HEK293T (cell line): ENCODE measurements at regions not wholly inside any gene's neighbourhood (a gene's known extent, or its start where the extent isn't known, plus 50 kb on each side); places are given as distances from the start of the nearest gene placed in this dataset.

Experiments used
- CTCF ChIA-PET: fragments of 350-600 bp; formaldehyde crosslinking; extraction: SDS; loops from one replicate; lab custom pipeline; 2021; ENCODE audit warnings: antibody characterized with exemption, inconsistent platforms; lab: Yijun Ruan, JAX
- POLR2A ChIA-PET: fragments of 350-600 bp; formaldehyde crosslinking; extraction: SDS; loops from one replicate; lab custom pipeline; 2020; ENCODE audit warnings: antibody characterized with exemption, inconsistent platforms; lab: Yijun Ruan, JAX
- DNase-seq: peaks from one replicate; pipeline ENCODE4 v3.0.0; 2012; ENCODE audit warnings: mixed read lengths; ENCODE audit errors: extremely low spot score
- ARNT ChIP-seq: fragments of 450-650 bp; IDR thresholded peaks from 2 replicates; pipeline ENCODE4 v1.6.1; 2017; ENCODE audit warnings: mild to moderate bottlenecking
- BHLHE40 ChIP-seq: fragments of 450-650 bp; IDR thresholded peaks from 2 replicates; pipeline ENCODE4 v1.6.1; 2016; ENCODE audit warnings: mild to moderate bottlenecking, moderate library complexity, borderline replicate concordance
- CTBP1 ChIP-seq: fragments of 450-650 bp; IDR thresholded peaks from 2 replicates; pipeline ENCODE4 v1.6.1; 2016; ENCODE audit warnings: borderline replicate concordance
- ELF4 ChIP-seq: fragments of 450-650 bp; IDR thresholded peaks from 2 replicates; pipeline ENCODE4 v1.6.1; 2017; ENCODE audit warnings: antibody characterized with exemption
- FOXA1 ChIP-seq: fragments of 450-650 bp; IDR thresholded peaks from 2 replicates; pipeline ENCODE4 v1.6.1; 2016; ENCODE audit warnings: mild to moderate bottlenecking
- FOXK2 ChIP-seq: fragments of 450-650 bp; IDR thresholded peaks from 2 replicates; pipeline ENCODE4 v1.6.1; 2016; ENCODE audit warnings: mild to moderate bottlenecking
- FOXM1 ChIP-seq: fragments of 450-650 bp; IDR thresholded peaks from 2 replicates; pipeline ENCODE4 v1.6.1; 2017; ENCODE audit warnings: mild to moderate bottlenecking, borderline replicate concordance
- HDGF ChIP-seq: fragments of 450-650 bp; IDR thresholded peaks from 2 replicates; pipeline ENCODE4 v1.6.1; 2017; ENCODE audit warnings: antibody characterized with exemption, borderline replicate concordance
- L3MBTL2 ChIP-seq: fragments of 450-650 bp; conservative IDR thresholded peaks from 2 replicates; pipeline ENCODE4 v1.6.1; 2016; ENCODE audit warnings: mild to moderate bottlenecking
- LEF1 ChIP-seq: fragments of 450-650 bp; IDR thresholded peaks from 2 replicates; pipeline ENCODE4 v1.6.1; 2017; ENCODE audit warnings: mild to moderate bottlenecking, borderline replicate concordance
- NFRKB ChIP-seq: fragments of 450-650 bp; IDR thresholded peaks from 2 replicates; pipeline ENCODE4 v1.6.1; 2016; ENCODE audit warnings: mild to moderate bottlenecking, moderate library complexity
- SP1 ChIP-seq: fragments of 450-650 bp; IDR thresholded peaks from 2 replicates; pipeline ENCODE4 v1.6.1; 2017
- SUZ12 ChIP-seq: fragments of 450-650 bp; IDR thresholded peaks from 2 replicates; pipeline ENCODE4 v1.6.1; 2016; ENCODE audit warnings: mild to moderate bottlenecking
- TARDBP ChIP-seq: fragments of 450-650 bp; IDR thresholded peaks from 2 replicates; pipeline ENCODE4 v1.6.1; 2016
- ZNF384 ChIP-seq: fragments of 450-650 bp; IDR thresholded peaks from 2 replicates; pipeline ENCODE4 v1.6.1; 2016
- TF ChIP-seq, protein P1 (sequence below): fragments of 450-650 bp; IDR thresholded peaks from 2 replicates; pipeline ENCODE4 v1.6.1; 2016

DNA sequence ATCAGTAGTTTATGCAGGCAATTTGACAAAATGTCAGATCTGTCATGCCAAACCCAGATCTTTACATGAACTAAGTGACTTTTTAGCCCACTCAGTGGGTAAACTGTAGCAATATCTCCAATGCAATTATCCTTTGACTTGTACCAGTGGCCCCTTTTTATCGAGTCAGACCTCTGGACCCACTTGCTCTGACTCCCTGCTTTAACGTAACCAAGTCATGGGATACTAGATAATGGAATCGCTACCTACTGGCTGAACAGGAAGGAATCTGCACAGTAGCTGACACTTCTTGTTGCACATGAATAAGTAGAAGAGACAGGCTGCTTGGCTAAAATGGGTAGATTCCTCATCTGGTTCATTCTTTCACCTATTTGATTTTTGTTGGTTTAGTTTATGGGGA lies 128.4 kb upstream of the LYPLAL1 start:
- ChIA-PET CTCF (no interaction called here), POLR2A (no interaction called here)
- no peak for DNase-seq
- no peak for TF ChIP-seq TARDBP
- TF ChIP-seq FOXM1, result no peak
- no peak for TF ChIP-seq ELF4
- no peak for TF ChIP-seq CTBP1
- no peak for TF ChIP-seq FOXK2
- TF ChIP-seq L3MBTL2, result no peak
- TF ChIP-seq FOXA1, result no peak
- TF ChIP-seq ARNT, result no peak
- TF ChIP-seq SUZ12, result no peak
- no peak for TF ChIP-seq NFRKB
- TF ChIP-seq SP1, result no peak
- TF ChIP-seq LEF1, result no peak
- no peak for TF ChIP-seq ZNF384
- no peak for TF ChIP-seq BHLHE40
- TF ChIP-seq HDGF, result no peak
- TF ChIP-seq, protein P1, sequence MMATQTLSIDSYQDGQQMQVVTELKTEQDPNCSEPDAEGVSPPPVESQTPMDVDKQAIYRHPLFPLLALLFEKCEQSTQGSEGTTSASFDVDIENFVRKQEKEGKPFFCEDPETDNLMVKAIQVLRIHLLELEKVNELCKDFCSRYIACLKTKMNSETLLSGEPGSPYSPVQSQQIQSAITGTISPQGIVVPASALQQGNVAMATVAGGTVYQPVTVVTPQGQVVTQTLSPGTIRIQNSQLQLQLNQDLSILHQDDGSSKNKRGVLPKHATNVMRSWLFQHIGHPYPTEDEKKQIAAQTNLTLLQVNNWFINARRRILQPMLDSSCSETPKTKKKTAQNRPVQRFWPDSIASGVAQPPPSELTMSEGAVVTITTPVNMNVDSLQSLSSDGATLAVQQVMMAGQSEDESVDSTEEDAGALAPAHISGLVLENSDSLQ, result no peak

DNA sequence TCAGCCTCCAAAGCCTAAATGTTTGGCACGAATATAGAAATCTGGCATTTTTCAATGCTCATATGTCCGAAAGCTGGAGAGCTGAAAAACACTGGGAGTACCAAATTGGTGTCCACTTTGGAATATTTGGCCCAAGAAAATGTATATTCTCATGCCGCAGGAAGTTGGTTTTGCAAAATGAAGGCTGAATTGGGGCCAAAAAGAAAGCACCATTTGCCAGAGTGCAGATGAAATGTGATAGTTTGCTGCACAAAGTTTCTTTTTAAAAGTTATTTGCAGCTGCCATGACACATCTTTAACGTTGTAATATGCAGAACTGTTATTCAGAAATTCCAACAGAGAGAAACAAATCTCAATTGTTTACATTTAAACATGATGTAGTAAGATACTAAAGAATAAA lies 124.2 kb upstream of the LYPLAL1 start:
- TF ChIP-seq FOXA1 (no peak), TARDBP (no peak), SP1 (no peak), LEF1 (no peak), ELF4 (no peak), BHLHE40 (no peak), SUZ12 (no peak), FOXK2 (no peak), HDGF (no peak), FOXM1 (no peak), L3MBTL2 (no peak), ARNT (no peak), CTBP1 (no peak), ZNF384 (no peak), NFRKB (no peak)
- TF ChIP-seq, protein P1, result no peak
- CTCF ChIA-PET, result no interaction called here
- POLR2A ChIA-PET, result no interaction called here
- no peak for DNase-seq

DNA sequence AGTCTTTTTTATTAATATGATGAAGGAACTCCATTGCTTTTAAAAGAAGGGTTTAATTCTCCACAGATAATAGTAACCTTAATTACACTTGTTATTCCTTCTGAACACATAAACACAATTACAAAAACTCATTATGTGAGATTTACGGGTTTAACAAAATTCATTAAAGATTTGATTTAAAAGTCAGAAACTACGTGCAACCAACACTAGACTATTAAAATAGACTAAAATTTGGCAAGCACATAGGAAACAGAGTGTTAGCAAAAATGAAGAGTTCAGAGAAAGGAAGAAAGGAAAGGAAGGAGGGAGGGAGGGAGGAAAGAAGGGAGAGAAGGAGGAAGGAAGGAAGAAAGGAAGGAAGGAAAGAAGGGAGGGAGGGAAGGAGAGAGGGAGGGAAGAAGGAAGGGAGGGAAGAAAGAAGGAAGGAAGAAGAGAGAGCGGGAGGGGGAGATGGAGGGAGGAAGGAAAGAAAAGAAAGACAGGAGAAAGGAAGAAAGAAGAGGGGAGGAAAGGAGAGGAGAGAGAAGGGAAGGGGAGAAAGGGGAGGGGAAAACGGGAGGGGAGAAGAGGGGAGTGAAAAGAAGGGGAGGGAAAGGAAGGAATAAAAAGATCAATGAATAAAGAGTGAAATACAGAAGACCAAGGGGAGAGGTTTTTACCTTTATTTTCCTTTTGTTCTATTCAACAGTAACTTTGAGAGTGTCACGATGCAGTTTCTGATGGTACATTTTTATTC lies 123.4 kb upstream of the LYPLAL1 start:
- ChIA-PET POLR2A (no interaction called here), CTCF (no interaction called here)
- TF ChIP-seq LEF1, result no peak
- DNase-seq, result no peak

DNA sequence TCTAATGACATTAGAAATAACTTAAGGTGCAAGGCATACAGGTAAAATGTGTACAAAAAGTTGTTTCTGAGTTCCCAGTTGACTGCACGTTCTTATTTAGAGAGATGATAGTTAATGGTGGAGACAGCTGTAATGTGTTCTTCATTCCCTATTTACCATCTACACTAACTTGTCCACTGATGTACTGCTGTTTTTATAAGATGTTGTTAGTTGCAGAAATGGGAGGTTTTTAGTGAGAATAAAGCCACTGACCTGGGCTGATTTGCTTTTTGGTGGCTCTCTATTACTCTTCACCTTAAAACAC lies 122.9 kb upstream of the LYPLAL1 start:
- ChIA-PET CTCF (no interaction called here), POLR2A (no interaction called here)
- no peak for DNase-seq
- TF ChIP-seq CTBP1, result no peak
- no peak for TF ChIP-seq FOXK2
- no peak for TF ChIP-seq LEF1
- TF ChIP-seq SP1, result no peak
- no peak for TF ChIP-seq TARDBP
- no peak for TF ChIP-seq NFRKB
- no peak for TF ChIP-seq FOXA1
- TF ChIP-seq L3MBTL2, result no peak
- TF ChIP-seq FOXM1, result no peak
- no peak for TF ChIP-seq ZNF384
- TF ChIP-seq HDGF, result no peak
- TF ChIP-seq SUZ12, result no peak
- no peak for TF ChIP-seq ELF4
- no peak for TF ChIP-seq BHLHE40
- no peak for TF ChIP-seq ARNT

DNA sequence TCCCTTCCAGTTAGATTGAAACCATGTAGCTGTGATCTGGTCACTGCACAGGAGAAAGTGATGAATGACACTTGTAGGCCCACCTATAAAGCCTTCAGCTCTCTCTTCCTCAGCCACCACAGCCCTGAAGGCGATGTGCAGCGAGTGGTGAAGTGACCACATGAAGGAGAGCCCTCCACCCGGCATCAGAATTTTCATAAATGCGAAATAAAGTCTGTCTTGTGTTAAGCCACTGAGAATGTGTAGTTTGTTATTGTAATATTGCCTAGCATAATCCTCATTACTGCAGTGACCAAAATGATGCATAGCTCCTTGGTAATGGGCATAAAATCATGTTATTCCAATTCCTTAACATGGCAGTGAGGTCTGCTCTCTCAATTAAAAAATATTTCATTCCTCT lies 122.1 kb upstream of the LYPLAL1 start:
- TF ChIP-seq NFRKB (no peak), FOXM1 (no peak), HDGF (no peak), ELF4 (no peak), L3MBTL2 (no peak), ZNF384 (no peak), FOXA1 (no peak), FOXK2 (no peak), BHLHE40 (no peak), SP1 (no peak), CTBP1 (no peak), LEF1 (no peak), SUZ12 (no peak)
- TF ChIP-seq, protein P1, result no peak
- ChIA-PET POLR2A (no interaction called here), CTCF (no interaction called here)
- no peak for DNase-seq
